ENCODE measurements at regions not wholly inside any gene's neighbourhood (a gene's known extent, or its start where the extent isn't known, plus 50 kb on each side); places are given as distances from the start of the nearest gene placed in this dataset.

- TF ChIP-seq CTCF (conservative IDR thresholded peaks at IDR 0.05; ENCODE audit: low read length) = no peak
- no peak for TF ChIP-seq EZH2phosphoT487 (IDR thresholded peaks at IDR 0.05; ENCODE audit: borderline replicate concordance)
Measured at GRCh38 chr4:167890226-167890625, 202.1 kb upstream of the ANXA10 start.
